VCaP (cell line): ENCODE measurements at regions not wholly inside any gene's neighbourhood (a gene's known extent, or its start where the extent isn't known, plus 50 kb on each side); places are given as distances from the start of the nearest gene placed in this dataset.
A peak's percentile ranks its signal among the peaks of the same experiment; 100 is the strongest.

Source experiments
- H3K27ac ChIP-seq: fragments of 450-650 bp; 2 replicates; pipeline ENCODE4 v1.5.1; 2017
- TF ChIP-seq, protein P1 (sequence below): fragments of 450-650 bp; conservative IDR thresholded peaks from 2 replicates; pipeline ENCODE4 v1.5.1; 2017; ENCODE audit warnings: mild to moderate bottlenecking, moderate library complexity

DNA sequence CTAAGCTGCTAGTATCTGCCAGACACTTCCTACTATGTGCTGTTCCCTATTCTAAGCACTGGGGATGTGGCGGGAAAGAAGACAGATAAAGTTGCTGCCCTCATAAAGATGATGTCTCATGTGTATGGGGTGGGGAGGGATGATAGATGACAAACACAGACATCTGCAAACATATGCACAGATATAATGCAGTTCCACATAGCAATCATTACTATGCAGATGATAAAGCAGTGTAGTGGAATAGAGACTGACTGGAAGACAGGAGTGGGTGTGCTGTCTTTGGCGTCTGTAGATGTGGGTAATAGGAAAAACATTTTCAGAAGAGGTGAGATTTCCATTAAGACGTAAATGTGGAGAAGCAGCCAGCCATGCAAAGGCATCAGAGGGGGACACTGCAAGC, 243.6 kb downstream of the DPY19L2 start:
- H3K27ac ChIP-seq, result no peak overlapping the region
- TF ChIP-seq, protein P1, sequence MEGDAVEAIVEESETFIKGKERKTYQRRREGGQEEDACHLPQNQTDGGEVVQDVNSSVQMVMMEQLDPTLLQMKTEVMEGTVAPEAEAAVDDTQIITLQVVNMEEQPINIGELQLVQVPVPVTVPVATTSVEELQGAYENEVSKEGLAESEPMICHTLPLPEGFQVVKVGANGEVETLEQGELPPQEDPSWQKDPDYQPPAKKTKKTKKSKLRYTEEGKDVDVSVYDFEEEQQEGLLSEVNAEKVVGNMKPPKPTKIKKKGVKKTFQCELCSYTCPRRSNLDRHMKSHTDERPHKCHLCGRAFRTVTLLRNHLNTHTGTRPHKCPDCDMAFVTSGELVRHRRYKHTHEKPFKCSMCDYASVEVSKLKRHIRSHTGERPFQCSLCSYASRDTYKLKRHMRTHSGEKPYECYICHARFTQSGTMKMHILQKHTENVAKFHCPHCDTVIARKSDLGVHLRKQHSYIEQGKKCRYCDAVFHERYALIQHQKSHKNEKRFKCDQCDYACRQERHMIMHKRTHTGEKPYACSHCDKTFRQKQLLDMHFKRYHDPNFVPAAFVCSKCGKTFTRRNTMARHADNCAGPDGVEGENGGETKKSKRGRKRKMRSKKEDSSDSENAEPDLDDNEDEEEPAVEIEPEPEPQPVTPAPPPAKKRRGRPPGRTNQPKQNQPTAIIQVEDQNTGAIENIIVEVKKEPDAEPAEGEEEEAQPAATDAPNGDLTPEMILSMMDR, result no peak

DNA sequence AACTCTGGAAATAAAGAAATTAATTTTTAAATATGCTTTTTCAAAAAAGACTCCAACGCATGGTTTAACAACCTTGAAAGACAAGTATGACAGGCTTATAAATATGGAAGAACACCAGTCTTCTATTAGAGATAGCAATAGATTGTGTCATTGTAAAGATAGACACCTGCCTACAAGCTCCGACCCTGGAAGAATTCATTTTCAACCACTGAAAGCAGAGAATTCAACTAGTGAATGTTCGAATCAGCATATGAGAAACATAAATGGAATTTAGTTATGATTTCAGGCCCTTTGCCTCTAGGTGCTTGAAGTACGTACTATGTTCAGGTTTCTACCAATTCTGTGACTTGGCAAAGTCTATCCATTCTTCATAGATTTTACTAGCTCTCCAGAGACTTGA, 244.5 kb downstream of the DPY19L2 start:
- no peak overlapping the region for H3K27ac ChIP-seq
- TF ChIP-seq, protein P1, result no peak

DNA sequence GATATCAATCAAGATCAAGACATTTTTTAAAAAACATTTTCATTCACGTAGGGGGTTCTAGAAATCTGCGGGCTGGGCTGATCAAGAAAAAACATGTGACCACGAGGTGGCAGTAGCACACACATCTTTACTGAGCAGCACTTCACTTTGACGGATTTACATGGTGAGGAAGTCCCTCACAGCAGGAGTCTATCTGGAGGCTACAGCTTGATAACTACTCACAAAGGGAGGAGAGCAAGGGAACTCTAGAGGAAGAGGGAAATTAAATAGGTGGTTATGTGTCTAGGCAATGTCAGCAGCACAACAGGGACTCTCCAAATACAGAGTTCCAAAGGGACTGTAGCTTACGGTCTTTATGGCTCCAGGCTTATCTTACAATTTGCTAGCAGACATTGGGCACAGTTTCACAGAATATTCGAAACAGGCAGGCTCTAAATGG, 248.1 kb downstream of the DPY19L2 start:
- TF ChIP-seq, protein P1, result peak; percentile 85

DNA sequence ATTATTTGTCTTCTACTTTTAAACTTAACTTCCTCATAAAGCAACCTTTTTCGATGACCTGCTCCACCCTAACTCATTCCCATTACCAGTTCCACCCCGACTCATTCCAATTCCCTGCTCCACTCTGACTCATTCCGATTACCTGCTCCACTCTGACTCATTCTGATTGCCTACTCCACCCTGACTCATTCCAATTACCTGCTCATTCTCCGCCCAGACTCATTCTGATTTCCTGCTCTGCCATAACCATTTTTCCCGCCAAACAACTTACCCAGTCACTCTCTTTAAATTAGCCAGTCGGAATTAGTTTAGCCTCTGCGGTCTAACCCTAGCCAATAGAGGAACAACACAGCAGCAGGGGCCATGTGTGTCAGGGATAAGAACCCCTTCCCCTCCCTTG, 249.1 kb downstream of the DPY19L2 start:
- TF ChIP-seq, protein P1, result no peak
- H3K27ac ChIP-seq, result no peak overlapping the region

More for the DNA sequence above, 248.1 kb downstream of the DPY19L2 start:
- no peak overlapping the region; the same call in 1 of the 2 replicates for H3K27ac ChIP-seq

DNA sequence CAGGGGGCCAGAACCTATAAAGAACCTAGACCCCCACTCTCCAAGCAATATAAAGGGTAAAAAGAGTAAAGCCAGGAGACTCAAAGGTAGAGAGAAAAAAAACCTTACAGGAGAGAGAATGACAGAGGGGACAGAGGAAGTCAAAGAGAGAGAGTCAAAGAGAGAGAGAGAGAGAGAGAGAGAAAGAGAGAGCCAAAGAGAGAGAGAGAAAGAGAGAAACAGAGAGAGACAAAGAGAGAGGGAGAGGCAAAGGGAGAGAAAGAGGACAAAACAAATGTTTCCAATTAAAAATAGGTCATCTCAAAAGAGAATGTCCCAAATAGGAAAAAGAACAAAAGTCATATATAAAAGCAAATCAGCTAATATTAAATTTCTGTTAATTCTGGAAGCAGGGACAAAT, 251.5 kb downstream of the DPY19L2 start:
- no peak overlapping the region for H3K27ac ChIP-seq
- TF ChIP-seq, protein P1, result no peak

DNA sequence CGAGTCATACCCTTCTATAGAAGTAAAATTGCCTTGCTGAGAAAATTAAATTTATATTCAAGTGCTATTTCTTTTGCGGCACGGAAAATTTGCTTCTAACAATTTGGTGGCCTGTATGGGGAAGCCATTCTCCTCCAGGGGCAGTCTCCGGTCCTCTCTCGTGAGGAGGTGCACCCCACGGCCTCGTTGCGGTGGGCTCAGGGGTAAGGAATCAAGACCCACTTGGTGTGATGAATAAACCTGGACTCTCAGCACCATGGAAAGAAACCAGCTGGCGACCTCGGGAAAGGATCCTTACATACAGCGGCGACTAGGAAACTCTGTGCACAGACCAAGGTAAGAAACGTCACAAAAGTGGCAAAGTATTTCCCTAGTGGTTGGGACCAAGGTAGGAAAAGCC, 252.9 kb downstream of the DPY19L2 start:
- H3K27ac ChIP-seq, result no peak overlapping the region
- TF ChIP-seq, protein P1, result no peak

DNA sequence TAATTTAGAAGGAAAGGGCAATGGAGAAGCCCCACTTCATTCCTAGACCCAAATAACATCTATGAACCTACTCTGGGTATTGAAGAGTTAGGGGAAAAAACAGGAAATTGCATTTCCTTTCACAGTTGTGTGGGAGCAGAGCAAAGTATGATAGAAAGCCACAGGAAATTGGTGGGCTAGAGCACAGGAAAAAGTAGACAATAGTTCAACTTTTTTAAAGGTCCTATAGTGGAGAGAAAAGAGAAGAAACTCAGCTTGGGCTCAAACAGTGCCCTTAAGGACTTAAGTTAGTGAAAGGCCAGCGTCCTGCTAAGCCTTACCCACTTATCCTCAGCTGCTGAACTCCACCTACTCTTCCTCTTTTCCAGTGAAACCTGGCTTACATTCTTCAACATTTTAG, 258.1 kb downstream of the DPY19L2 start:
- TF ChIP-seq, protein P1, result no peak
- H3K27ac ChIP-seq, result no peak overlapping the region
